ENCODE measurements at regions not wholly inside any gene's neighbourhood (a gene's known extent, or its start where the extent isn't known, plus 50 kb on each side); places are given as distances from the start of the nearest gene placed in this dataset.
A peak's percentile ranks its signal among the peaks of the same experiment; 100 is the strongest.

- WGBS, 2 donors: 79 to 82% methylated on average over 10 to 14 of the region's 14 CpGs
- intact Hi-C loops (cut with DNase I): no loop called here
- no peak overlapping the region for H3K4me3 ChIP-seq
- no peaks in the 10 kb centered on the region for H3K4me1 ChIP-seq
- no peak overlapping the region for H3K27ac ChIP-seq
- H3K36me3 ChIP-seq (replicated peaks in 1 of 2; ENCODE audit: insufficient read depth in 1 of 2, low read depth in 2 of 2): no peaks in the 10 kb centered on the region
- no peaks in the 10 kb centered on the region for H3K9me3 ChIP-seq
- H3K27me3 ChIP-seq: no peaks in the 10 kb centered on the region
- TF ChIP-seq POLR2A (IDR thresholded peaks at IDR 0.05) (no peak), CTCF (IDR thresholded peaks at IDR 0.05) (no peak)
- no peak for DNase-seq
- ATAC-seq: no peak
Observed at GRCh38 chr3:193902607-193903511, 233.1 kb upstream of the HES1 start.

- H3K27ac ChIP-seq: no peak overlapping the region
- H3K4me3 ChIP-seq: no peak overlapping the region
- intact Hi-C loops (cut with DNase I): no loop called here
- H3K9me3 ChIP-seq: no peaks in the 10 kb centered on the region
- DNase-seq (no peak), ATAC-seq (no peak)
- TF ChIP-seq CTCF (IDR thresholded peaks at IDR 0.05): no peak
- TF ChIP-seq POLR2A (IDR thresholded peaks at IDR 0.05): no peak
- H3K36me3 ChIP-seq (replicated peaks in 1 of 2; ENCODE audit: insufficient read depth in 1 of 2, low read depth in 2 of 2): no peaks in the 10 kb centered on the region
- WGBS, 2 donors: 87 to 91% methylated on average over 7 to 8 of the region's 8 CpGs
- no peaks in the 10 kb centered on the region for H3K4me1 ChIP-seq
- H3K27me3 ChIP-seq: no peaks in the 10 kb centered on the region
Observed at GRCh38 chr3:193903512-193903817, 232.5 kb upstream of the HES1 start.

- TF ChIP-seq CTCF (IDR thresholded peaks at IDR 0.05) (no peak), POLR2A (IDR thresholded peaks at IDR 0.05) (no peak)
- no peak overlapping the region for H3K27ac ChIP-seq
- 87 to 90% methylated on average over 4 of the region's 4 CpGs for WGBS, 2 donors
- no peaks in the 10 kb centered on the region for H3K27me3 ChIP-seq
- H3K9me3 ChIP-seq: no peaks in the 10 kb centered on the region
- no peaks in the 10 kb centered on the region for H3K36me3 ChIP-seq (replicated peaks in 1 of 2; ENCODE audit: insufficient read depth in 1 of 2, low read depth in 2 of 2)
- no peak overlapping the region for H3K4me3 ChIP-seq
- intact Hi-C loops (cut with DNase I): no loop called here
- DNase-seq: no peak
- H3K4me1 ChIP-seq: no peaks in the 10 kb centered on the region
- no peak for ATAC-seq
Observed at GRCh38 chr3:193903966-193904365, 232.0 kb upstream of the HES1 start.

- no peaks in the 10 kb centered on the region for H3K27me3 ChIP-seq
- TF ChIP-seq POLR2A (IDR thresholded peaks at IDR 0.05) (no peak), CTCF (IDR thresholded peaks at IDR 0.05) (no peak)
- H3K9me3 ChIP-seq: no peaks in the 10 kb centered on the region
- intact Hi-C loops (cut with DNase I): no loop called here
- no peaks in the 10 kb centered on the region for H3K4me1 ChIP-seq
- H3K4me3 ChIP-seq: no peak overlapping the region
- 83 to 85% methylated on average over 14 of the region's 14 CpGs for whole genome bisulfite sequencing, 2 donors
- peak; percentile 21 for ATAC-seq
- no peak overlapping the region for H3K27ac ChIP-seq
- no peak for DNase-seq
- H3K36me3 ChIP-seq (replicated peaks in 1 of 2; ENCODE audit: insufficient read depth in 1 of 2, low read depth in 2 of 2): no peaks in the 10 kb centered on the region
Observed at GRCh38 chr3:193905541-193906396, 230.2 kb upstream of the HES1 start.
